ENCODE measurements at regions not wholly inside any gene's neighbourhood (a gene's known extent, or its start where the extent isn't known, plus 50 kb on each side); places are given as distances from the start of the nearest gene placed in this dataset.

GRCh38 chr4:108556588-108557200, 63.7 kb upstream of the RPL34 start:
- no peak overlapping the region for H3K4me3 ChIP-seq
- DNase-seq (ENCODE audit: low read depth in 1 of 2, low spot score in 1 of 2) = no peak
- no peak for TF ChIP-seq CTCF (IDR thresholded peaks at IDR 0.05; ENCODE audit: low read depth, low read length)
- H3K36me3 ChIP-seq = no peaks in the 10 kb centered on the region
- H3K27me3 ChIP-seq = no peaks in the 10 kb centered on the region
- no peak overlapping the region for H3K27ac ChIP-seq
- H3K4me1 ChIP-seq (ENCODE audit: low read depth) = no peaks in the 10 kb centered on the region
- no peaks in the 10 kb centered on the region for H3K9me3 ChIP-seq (ENCODE audit: low read depth)

- Histone ChIP-seq H3K4me3 (no peak overlapping the region), H3K4me1 (ENCODE audit: low read depth) (no peaks in the 10 kb centered on the region), H3K27me3 (no peaks in the 10 kb centered on the region), H3K36me3 (no peaks in the 10 kb centered on the region), H3K9me3 (ENCODE audit: low read depth) (no peaks in the 10 kb centered on the region), H3K27ac (no peak overlapping the region)
- no peak for TF ChIP-seq CTCF (IDR thresholded peaks at IDR 0.05; ENCODE audit: low read depth, low read length)
- no peak for DNase-seq (ENCODE audit: low read depth in 1 of 2, low spot score in 1 of 2)
These were observed 64.2 kb upstream of the RPL34 start for GRCh38 chr4:108556166-108556565.

GRCh38 chr4:108555701-108556100, 64.7 kb upstream of the RPL34 start:
- no peak overlapping the region for H3K27ac ChIP-seq
- no peaks in the 10 kb centered on the region for H3K9me3 ChIP-seq (ENCODE audit: low read depth)
- H3K27me3 ChIP-seq = no peaks in the 10 kb centered on the region
- no peaks in the 10 kb centered on the region for H3K36me3 ChIP-seq
- no peak for TF ChIP-seq CTCF (IDR thresholded peaks at IDR 0.05; ENCODE audit: low read depth, low read length)
- no peak for DNase-seq (ENCODE audit: low read depth in 1 of 2, low spot score in 1 of 2)
- H3K4me1 ChIP-seq (ENCODE audit: low read depth) = no peaks in the 10 kb centered on the region
- H3K4me3 ChIP-seq = no peak overlapping the region

- Histone ChIP-seq H3K9me3 (ENCODE audit: low read depth) (no peaks in the 10 kb centered on the region), H3K4me3 (no peak overlapping the region), H3K27me3 (no peaks in the 10 kb centered on the region), H3K36me3 (no peaks in the 10 kb centered on the region), H3K27ac (no peak overlapping the region), H3K4me1 (ENCODE audit: low read depth) (no peaks in the 10 kb centered on the region)
- DNase-seq (ENCODE audit: low read depth in 1 of 2, low spot score in 1 of 2) = no peak
- TF ChIP-seq CTCF (IDR thresholded peaks at IDR 0.05; ENCODE audit: low read depth, low read length) = no peak
These were observed 72.7 kb upstream of the RPL34 start for GRCh38 chr4:108547682-108548081.

GRCh38 chr4:108546728-108547127, 73.6 kb upstream of the RPL34 start:
- DNase-seq (ENCODE audit: low read depth in 1 of 2, low spot score in 1 of 2) = no peak
- Histone ChIP-seq H3K27me3 (no peaks in the 10 kb centered on the region), H3K27ac (no peak overlapping the region), H3K4me1 (ENCODE audit: low read depth) (no peaks in the 10 kb centered on the region), H3K36me3 (no peaks in the 10 kb centered on the region), H3K4me3 (no peak overlapping the region), H3K9me3 (ENCODE audit: low read depth) (no peaks in the 10 kb centered on the region)
- TF ChIP-seq CTCF (IDR thresholded peaks at IDR 0.05; ENCODE audit: low read depth, low read length) = no peak

Measured in cardiac muscle cell (in vitro differentiated cells and primary cell).